T-cell (primary cell): ENCODE measurements at regions not wholly inside any gene's neighbourhood (a gene's known extent, or its start where the extent isn't known, plus 50 kb on each side); places are given as distances from the start of the nearest gene placed in this dataset.

ENCODE experiments used
- ATAC-seq, 4 experiments: fragments of 200-7000 bp in 3 of 4; fragments of 150-1000 bp in 1 of 4; cut with Tn5 transposase; replicated peaks in 1 of 4; 1 replicate in 3 of 4; 2 replicates in 1 of 4; pipeline ENCODE4 v1.10.0; 2021; ENCODE audit warnings: moderate library complexity in 3 of 4, mild to moderate bottlenecking in 2 of 4, moderate number of reproducible peaks in 1 of 4
- CTCF ChIA-PET, 2 donors: fragments of 300-600 bp; sonication (Branson Sonifier 250); formaldehyde crosslinking; loops; one replicate each; lab custom pipeline; 2022; ENCODE audit warnings: antibody characterized with exemption in 2 of 2; lab: Charles Lee
- POLR2A ChIA-PET, 2 donors: fragments of 300-600 bp; sonication (Branson Sonifier 250); formaldehyde crosslinking; loops; one replicate each; lab custom pipeline; 2022; ENCODE audit warnings: antibody characterized with exemption in 2 of 2; lab: Charles Lee
- DNase-seq, 35 experiments: peaks; one replicate each; pipeline versions ENCODE4 v3.0.0 to v3.0.0-alpha.2; 2013 to 2023
- H3K27ac ChIP-seq: one replicate; pipeline ENCODE4 v1.5.1; 2013; ENCODE audit warnings: low read length
- H3K27me3 ChIP-seq, 2 experiments: replicated peaks in 1 of 2; 1 replicate in 1 of 2; 2 replicates in 1 of 2; pipeline versions ENCODE4 v1.6.1 to v1.7.0; 2013; ENCODE audit warnings: low read length in 1 of 2, mixed read lengths in 1 of 2; ENCODE audit not compliant: control insufficient read depth in 2 of 2, insufficient read depth in 2 of 2; ENCODE audit errors: extremely low read depth in 1 of 2
- H3K36me3 ChIP-seq, 2 donors: 1 replicate in 1 of 2; 2 replicates in 1 of 2; pipeline versions ENCODE4 v1.6.1 to v1.7.0; 2013; ENCODE audit warnings: low read length in 1 of 2; ENCODE audit not compliant: control insufficient read depth in 2 of 2, insufficient read depth in 1 of 2; ENCODE audit errors: extremely low read depth in 1 of 2
- H3K4me1 ChIP-seq, 2 experiments: 1 replicate in 1 of 2; 2 replicates in 1 of 2; pipeline versions ENCODE4 v1.6.1 to v1.7.0; 2013; ENCODE audit warnings: low read length in 2 of 2, mixed read lengths in 1 of 2; ENCODE audit not compliant: insufficient read depth in 2 of 2, control insufficient read depth in 1 of 2; ENCODE audit errors: extremely low read depth in 1 of 2
- H3K4me3 ChIP-seq, 2 donors: 1 replicate in 1 of 2; 2 replicates in 1 of 2; pipeline versions ENCODE4 v1.5.1 to v1.7.0; 2013; ENCODE audit warnings: mild to moderate bottlenecking in 2 of 2, low read length in 1 of 2, moderate library complexity in 1 of 2; ENCODE audit not compliant: control insufficient read depth in 1 of 2; ENCODE audit errors: extremely low read depth in 1 of 2
- H3K9me3 ChIP-seq: 2 replicates; pipeline ENCODE4 v1.7.0; 2013
- H3K27ac Mint-ChIP-seq, 2 donors: one replicate each; pipeline ENCODE4 v1.8.0; 2020 to 2021; ENCODE audit warnings: mild to moderate bottlenecking in 2 of 2, mixed read lengths in 2 of 2
- H3K27me3 Mint-ChIP-seq, 2 donors: one replicate each; pipeline ENCODE4 v1.8.0; 2021 to 2022; ENCODE audit warnings: mixed read lengths in 2 of 2
- H3K36me3 Mint-ChIP-seq: one replicate; pipeline ENCODE4 v1.8.0; 2021; ENCODE audit warnings: mixed read lengths
- H3K4me1 Mint-ChIP-seq, 3 donors: one replicate each; pipeline ENCODE4 v1.8.0; 2020 to 2022; ENCODE audit warnings: mixed read lengths in 3 of 3, mild to moderate bottlenecking in 1 of 3
- H3K4me3 Mint-ChIP-seq, 3 donors: one replicate each; pipeline ENCODE4 v1.8.0; 2020 to 2022; ENCODE audit warnings: mild to moderate bottlenecking in 3 of 3, mixed read lengths in 3 of 3, moderate library complexity in 3 of 3
- H3K9me3 Mint-ChIP-seq, 3 donors: one replicate each; pipeline ENCODE4 v1.8.0; 2020 to 2022; ENCODE audit warnings: mixed read lengths in 3 of 3
- WGBS: methylation state at CpG from one replicate; pipeline ENCODE4 v1.1.5; 2013; ENCODE audit warnings: missing lambda C conversion rate; ENCODE audit not compliant: insufficient coverage; 5-methylcytosine and 5-hydroxymethylcytosine counted together

DNA sequence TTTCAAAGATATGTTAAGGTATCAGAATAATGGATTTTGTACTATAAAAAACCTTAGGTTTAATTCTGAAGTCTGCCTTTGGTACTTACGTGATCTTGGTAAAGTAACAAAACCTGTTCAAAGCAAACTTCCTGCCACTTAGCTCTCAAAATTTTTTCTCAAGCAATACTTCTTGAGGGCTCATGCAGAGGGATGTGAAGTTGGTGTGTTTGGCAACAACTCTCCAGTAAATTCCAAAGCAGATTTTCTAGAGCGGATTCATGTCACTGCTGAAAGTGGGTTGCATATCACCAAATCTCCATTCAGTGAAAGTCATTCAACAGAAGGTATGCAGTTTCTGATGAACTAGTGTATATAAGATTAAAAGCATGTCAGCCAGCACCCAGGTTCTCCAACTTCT is 856.7 kb downstream of the CDH8 start:
- DNase-seq (no peak), ATAC-seq (no peak)
- Histone ChIP-seq H3K4me1 (no peaks in the 10 kb centered on the region), H3K4me3 (no peak overlapping the region), H3K27me3 (no peaks in the 10 kb centered on the region), H3K9me3 (no peaks in the 10 kb centered on the region), H3K36me3 (no peaks in the 10 kb centered on the region), H3K27ac (no peak overlapping the region)
- Mint-ChIP-seq H3K4me3 (no peak overlapping the region), H3K27me3 (no peaks in the 10 kb centered on the region), H3K4me1 (no peaks in the 10 kb centered on the region), H3K27ac (no peak overlapping the region), H3K36me3 (no peaks in the 10 kb centered on the region), H3K9me3 (peaks cover 16 to 47% (median 30%) of the 10 kb centered on the region in 3 donors)
- ChIA-PET CTCF (no interaction called here), POLR2A (no interaction called here)
- no CpG with 5 or more reads among the region's 2 CpGs for WGBS

DNA sequence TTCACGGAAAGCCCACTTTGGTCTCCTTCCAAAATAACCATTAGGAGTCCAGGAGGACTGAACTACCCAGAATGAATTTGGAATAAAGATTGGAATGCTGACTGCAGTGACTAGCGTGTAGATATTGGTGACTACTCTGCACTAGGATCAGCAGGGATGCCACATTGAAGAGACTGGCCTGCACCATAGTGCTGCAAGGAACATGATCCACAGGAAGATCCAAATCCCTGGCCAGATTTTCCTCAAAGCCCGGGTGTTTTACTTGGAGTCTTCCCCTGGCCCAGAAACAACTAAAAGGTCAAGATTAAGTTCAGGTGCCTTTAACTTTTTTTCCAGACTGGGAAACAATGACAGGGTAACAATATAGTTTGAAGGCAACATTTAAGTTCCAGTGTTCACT is 870.4 kb downstream of the CDH8 start:
- CTCF ChIA-PET = no interaction called here
- no CpG with 5 or more reads among the region's 3 CpGs for WGBS
- Histone ChIP-seq H3K27me3 (no peaks in the 10 kb centered on the region), H3K9me3 (no peaks in the 10 kb centered on the region), H3K27ac (no peak overlapping the region), H3K36me3 (no peaks in the 10 kb centered on the region), H3K4me1 (no peaks in the 10 kb centered on the region), H3K4me3 (no peak overlapping the region)
- H3K36me3 Mint-ChIP-seq = no peaks in the 10 kb centered on the region
- H3K27ac Mint-ChIP-seq = no peak overlapping the region
- H3K4me1 Mint-ChIP-seq = no peaks in the 10 kb centered on the region
- DNase-seq (no peak), ATAC-seq (no peak)
- H3K27me3 Mint-ChIP-seq = no peaks in the 10 kb centered on the region
- H3K9me3 Mint-ChIP-seq = peaks cover 0 to 17% (median 16%) of the 10 kb centered on the region in 3 donors
- no peak overlapping the region for H3K4me3 Mint-ChIP-seq
- POLR2A ChIA-PET = no interaction called here

DNA sequence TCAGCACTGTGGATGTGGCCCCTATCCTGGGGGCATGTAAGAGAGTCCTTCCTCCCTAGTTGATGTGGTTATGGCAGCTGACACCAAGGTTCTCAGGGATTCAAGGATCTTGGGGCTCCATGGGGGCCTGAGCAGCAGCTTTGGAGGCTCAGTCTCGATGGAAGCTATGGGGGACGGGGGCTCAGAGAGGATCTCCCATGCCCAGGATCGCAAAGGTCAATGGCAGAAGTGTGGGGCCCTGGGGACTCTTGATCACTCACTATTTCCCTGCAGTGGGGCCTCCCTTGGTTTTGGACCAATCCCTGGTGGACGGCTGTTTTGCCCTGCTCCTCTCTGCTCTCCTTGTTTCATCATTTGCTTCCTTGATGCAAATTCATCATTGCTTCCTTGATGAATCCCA is 885.9 kb downstream of the CDH8 start:
- H3K4me1 ChIP-seq = no peaks in the 10 kb centered on the region
- H3K27ac ChIP-seq = no peak overlapping the region
- no peaks in the 10 kb centered on the region for H3K36me3 Mint-ChIP-seq
- H3K4me3 ChIP-seq = no peak overlapping the region
- CTCF ChIA-PET = no interaction called here
- H3K9me3 ChIP-seq = no peaks in the 10 kb centered on the region
- POLR2A ChIA-PET = no interaction called here
- DNase-seq (no peak), ATAC-seq (no peak)
- no peak overlapping the region for H3K27ac Mint-ChIP-seq
- no peaks in the 10 kb centered on the region for H3K36me3 ChIP-seq
- WGBS = 62% methylated on average over 4 of the region's 4 CpGs
- peaks cover 7 to 33% (median 16%) of the 10 kb centered on the region in 3 donors for H3K9me3 Mint-ChIP-seq
- H3K4me1 Mint-ChIP-seq = no peaks in the 10 kb centered on the region
- no peak overlapping the region for H3K4me3 Mint-ChIP-seq
- no peaks in the 10 kb centered on the region for H3K27me3 Mint-ChIP-seq
- no peaks in the 10 kb centered on the region for H3K27me3 ChIP-seq

DNA sequence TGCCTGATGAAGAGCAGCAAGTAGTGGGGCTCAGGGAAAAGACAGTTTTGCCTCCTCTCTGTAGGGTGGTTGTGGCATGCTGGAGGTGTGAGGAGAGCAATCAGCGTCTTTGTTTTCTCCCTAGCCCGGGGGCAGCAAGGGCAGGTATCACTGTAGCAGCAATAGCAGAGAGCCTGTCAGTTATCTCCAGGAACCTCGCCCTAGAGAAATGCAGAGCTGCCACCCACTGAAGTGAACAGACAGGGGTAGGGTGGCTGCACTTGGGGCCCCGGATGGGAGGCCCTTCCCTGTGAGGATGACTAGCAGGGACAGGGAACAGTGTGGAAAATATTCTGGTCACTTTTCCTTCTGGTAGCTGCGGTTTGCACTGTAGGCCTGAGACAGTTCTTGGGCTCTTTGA is 886.5 kb downstream of the CDH8 start:
- H3K36me3 Mint-ChIP-seq = no peaks in the 10 kb centered on the region
- H3K4me1 Mint-ChIP-seq = no peaks in the 10 kb centered on the region
- peaks cover 7 to 36% (median 16%) of the 10 kb centered on the region in 3 donors for H3K9me3 Mint-ChIP-seq
- peaks cover 3% of the 10 kb centered on the region for H3K9me3 ChIP-seq
- no peaks in the 10 kb centered on the region for H3K36me3 ChIP-seq
- H3K27ac ChIP-seq = no peak overlapping the region
- DNase-seq (no peak), ATAC-seq (no peak)
- ChIA-PET CTCF (no interaction called here), POLR2A (no interaction called here)
- H3K27me3 Mint-ChIP-seq = no peaks in the 10 kb centered on the region
- H3K4me3 ChIP-seq = no peak overlapping the region
- H3K27ac Mint-ChIP-seq = no peak overlapping the region
- H3K4me1 ChIP-seq = no peaks in the 10 kb centered on the region
- WGBS = 74% methylated on average over 5 of the region's 5 CpGs
- H3K27me3 ChIP-seq = no peaks in the 10 kb centered on the region
- H3K4me3 Mint-ChIP-seq = no peak overlapping the region

DNA sequence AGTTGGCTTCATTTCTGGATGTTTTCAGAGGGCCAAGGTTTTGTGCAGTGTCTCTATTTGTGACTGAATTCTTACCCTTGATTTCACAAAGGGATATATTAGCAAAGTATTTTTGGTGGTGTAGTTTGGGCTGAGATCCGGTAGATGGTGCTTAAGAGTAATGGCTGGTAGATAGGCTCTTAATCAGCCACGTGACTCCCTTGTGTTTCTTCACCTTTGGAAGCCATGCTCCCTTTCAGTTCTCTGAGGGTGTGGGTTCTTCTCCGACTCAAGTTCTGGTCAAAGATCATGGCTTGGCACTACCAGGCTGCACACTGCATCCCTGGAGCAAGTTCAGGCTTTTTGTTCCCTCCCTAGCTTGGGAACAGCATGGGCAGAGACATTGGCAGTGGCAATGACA is 887.3 kb downstream of the CDH8 start:
- ChIA-PET POLR2A (no interaction called here), CTCF (no interaction called here)
- ATAC-seq (no peak), DNase-seq (no peak)
- Mint-ChIP-seq H3K27me3 (no peaks in the 10 kb centered on the region), H3K4me1 (no peaks in the 10 kb centered on the region), H3K4me3 (no peak overlapping the region), H3K36me3 (no peaks in the 10 kb centered on the region), H3K27ac (no peak overlapping the region), H3K9me3 (peaks cover 14 to 41% (median 22%) of the 10 kb centered on the region in 3 donors)
- Histone ChIP-seq H3K4me1 (no peaks in the 10 kb centered on the region), H3K36me3 (no peaks in the 10 kb centered on the region), H3K27ac (no peak overlapping the region), H3K9me3 (peaks cover 4% of the 10 kb centered on the region), H3K4me3 (no peak overlapping the region), H3K27me3 (no peaks in the 10 kb centered on the region)
- WGBS = 93% methylated on average over 3 of the region's 3 CpGs

DNA sequence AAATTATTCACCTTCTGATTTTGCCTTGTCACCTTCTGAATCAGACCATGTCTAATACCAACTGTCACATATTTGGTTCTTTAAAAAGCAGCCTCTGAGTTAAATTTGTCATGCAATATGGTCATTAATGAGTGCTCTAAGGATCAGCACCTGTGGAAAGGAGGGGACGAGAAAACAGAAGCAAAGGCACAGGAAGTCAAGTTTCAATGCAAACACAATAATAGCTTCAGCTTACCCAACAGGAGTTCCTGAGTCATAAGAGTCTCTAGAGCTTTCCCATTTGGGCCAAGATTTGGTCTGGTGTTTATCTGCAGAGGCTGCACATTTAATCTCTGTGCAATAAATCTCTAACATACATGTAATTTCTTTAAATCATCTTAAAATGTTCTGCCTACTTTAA is 889.8 kb downstream of the CDH8 start:
- Mint-ChIP-seq H3K4me1 (no peaks in the 10 kb centered on the region), H3K36me3 (no peaks in the 10 kb centered on the region), H3K27me3 (no peaks in the 10 kb centered on the region), H3K9me3 (peaks cover 19 to 54% (median 35%) of the 10 kb centered on the region in 3 donors), H3K27ac (no peak overlapping the region), H3K4me3 (no peak overlapping the region)
- POLR2A ChIA-PET = no interaction called here
- CTCF ChIA-PET = interaction anchor here in 1 of 2 donors (0.6 kb wide), 1 partner anchor 78 kb away, joined by 3 read pairs; no protein-coding TSS in a partner anchor
- Histone ChIP-seq H3K27ac (no peak overlapping the region), H3K4me1 (no peaks in the 10 kb centered on the region), H3K4me3 (no peak overlapping the region), H3K36me3 (no peaks in the 10 kb centered on the region), H3K27me3 (no peaks in the 10 kb centered on the region), H3K9me3 (peaks cover 4% of the 10 kb centered on the region)
- DNase-seq = no peak
- ATAC-seq = no peak
- WGBS = no CpG with 5 or more reads among the region's 1 CpG

DNA sequence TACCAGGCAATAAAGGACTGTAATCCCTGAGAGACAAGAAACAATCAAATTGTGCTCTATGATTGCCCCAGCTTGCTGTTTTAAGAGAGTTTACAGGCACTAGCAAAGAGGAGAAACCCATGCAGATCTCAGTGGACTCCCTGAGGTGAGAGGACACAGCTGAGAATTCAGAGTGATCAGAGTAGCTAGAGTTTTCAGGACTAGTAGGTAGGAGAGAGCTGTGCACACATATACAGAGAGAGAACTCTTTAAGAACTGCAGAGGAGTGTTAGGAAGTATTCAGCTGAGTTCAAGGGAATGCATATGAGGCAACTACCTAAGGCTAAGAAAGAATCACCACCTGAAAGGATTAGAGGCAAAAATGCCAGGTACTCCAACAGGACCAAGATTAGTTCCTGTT is 904.8 kb downstream of the CDH8 start:
- Mint-ChIP-seq H3K27ac (no peak overlapping the region), H3K27me3 (no peaks in the 10 kb centered on the region), H3K36me3 (no peaks in the 10 kb centered on the region), H3K4me3 (no peak overlapping the region), H3K9me3 (peaks cover 0 to 43% (median 30%) of the 10 kb centered on the region in 3 donors), H3K4me1 (no peaks in the 10 kb centered on the region)
- no peaks in the 10 kb centered on the region for H3K4me1 ChIP-seq
- H3K27me3 ChIP-seq = no peaks in the 10 kb centered on the region
- H3K4me3 ChIP-seq = no peak overlapping the region
- no peak overlapping the region for H3K27ac ChIP-seq
- ATAC-seq = no peak
- H3K36me3 ChIP-seq = no peaks in the 10 kb centered on the region
- DNase-seq = no peak
- CTCF ChIA-PET = no interaction called here
- peaks cover 2% of the 10 kb centered on the region for H3K9me3 ChIP-seq
- POLR2A ChIA-PET = no interaction called here
